ENCODE measurements at regions not wholly inside any gene's neighbourhood (a gene's known extent, or its start where the extent isn't known, plus 50 kb on each side); places are given as distances from the start of the nearest gene placed in this dataset.
A peak's percentile ranks its signal among the peaks of the same experiment; 100 is the strongest.
"Not testable (repeated sequence)": the region's sequence is repeated elsewhere in the genome, so short reads cannot be mapped to it uniquely, and the experiment has no call there.

DNA sequence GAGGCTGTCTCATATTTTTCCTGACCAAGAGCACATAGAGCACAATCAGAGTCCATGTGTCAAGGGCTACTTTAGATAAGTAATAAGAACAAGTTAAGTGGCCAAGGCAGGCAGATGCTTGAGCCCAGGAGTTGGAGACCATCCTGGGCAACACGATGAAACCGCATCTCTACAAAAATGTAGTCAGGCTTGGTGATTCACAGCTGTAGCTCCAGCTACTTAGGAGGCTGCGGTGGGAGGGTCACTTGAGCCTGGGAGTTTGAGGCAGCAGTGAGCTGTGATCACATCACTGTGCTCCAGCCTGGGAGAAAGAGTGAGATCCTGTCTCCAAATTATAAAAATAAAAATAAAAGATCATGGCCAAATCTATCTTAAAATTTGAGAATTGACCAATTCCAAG, 767.9 kb upstream of the CTNND2 start:
- peak; percentile 59 for DNase-seq
- no peak overlapping the region for H3K27ac Mint-ChIP-seq
- TF ChIP-seq CTCF (conservative IDR thresholded peaks at IDR 0.05): no peak
- no peaks in the 10 kb centered on the region for H3K27me3 Mint-ChIP-seq (ENCODE audit: insufficient read depth)
- peaks cover 21% of the 10 kb centered on the region for H3K9me3 Mint-ChIP-seq
- H3K4me3 ChIP-seq (ENCODE audit: low read length): no peak overlapping the region
- no peak overlapping the region for H3K27ac ChIP-seq (ENCODE audit: low read depth, low read length)
- WGBS, 2 experiments (ENCODE audit: insufficient coverage in 1 of 2, insufficient read length in 1 of 2): 85 to 88% methylated on average over 3 of the region's 3 CpGs
- peaks cover 37% of the 10 kb centered on the region for H3K4me1 Mint-ChIP-seq
- H3K27me3 ChIP-seq (ENCODE audit: control insufficient read depth, insufficient read depth, low read length, poor library complexity, severe bottlenecking): no peaks in the 10 kb centered on the region
- H3K4me3 Mint-ChIP-seq: no peak overlapping the region
- no peaks in the 10 kb centered on the region for H3K36me3 ChIP-seq (ENCODE audit: control insufficient read depth, insufficient read depth, low read length)
- peaks cover 9% of the 10 kb centered on the region for H3K36me3 Mint-ChIP-seq (ENCODE audit: low read depth)
- H3K9me3 ChIP-seq (ENCODE audit: control insufficient read depth, low read length): peaks cover 5% of the 10 kb centered on the region
- H3K4me1 ChIP-seq (ENCODE audit: control insufficient read depth, insufficient read depth, low read length): no peaks in the 10 kb centered on the region
- H3K9ac ChIP-seq (ENCODE audit: extremely low read depth, low read length, poor library complexity, severe bottlenecking): no peak overlapping the region

DNA sequence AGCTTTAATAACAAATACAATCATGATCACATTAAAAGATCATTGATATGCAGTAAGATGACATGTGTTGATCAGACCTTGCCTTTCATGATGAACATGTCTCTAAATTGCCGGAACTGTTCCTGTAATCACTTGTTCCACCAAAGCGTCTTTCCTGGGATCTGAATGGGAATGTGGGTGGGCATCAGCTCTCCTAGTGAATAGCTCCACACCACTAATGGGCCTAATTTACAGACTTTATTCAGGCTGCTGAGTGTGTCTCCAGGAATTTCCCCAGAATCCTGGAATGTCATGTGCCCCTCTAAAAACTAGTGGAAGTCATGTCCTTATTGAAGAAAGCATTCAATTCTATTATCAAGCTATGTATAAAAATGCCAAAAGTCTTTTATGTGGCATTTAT, 765.1 kb upstream of the CTNND2 start:
- Histone ChIP-seq H3K27ac (ENCODE audit: low read depth, low read length) (no peak overlapping the region), H3K9ac (ENCODE audit: extremely low read depth, low read length, poor library complexity, severe bottlenecking) (no peak overlapping the region), H3K4me3 (ENCODE audit: low read length) (no peak overlapping the region), H3K36me3 (ENCODE audit: control insufficient read depth, insufficient read depth, low read length) (no peaks in the 10 kb centered on the region), H3K4me1 (ENCODE audit: control insufficient read depth, insufficient read depth, low read length) (no peaks in the 10 kb centered on the region), H3K27me3 (ENCODE audit: control insufficient read depth, insufficient read depth, low read length, poor library complexity, severe bottlenecking) (no peaks in the 10 kb centered on the region), H3K9me3 (ENCODE audit: control insufficient read depth, low read length) (no peaks in the 10 kb centered on the region)
- peaks cover 53% of the 10 kb centered on the region for H3K4me1 Mint-ChIP-seq
- H3K9me3 Mint-ChIP-seq: peaks cover 8% of the 10 kb centered on the region
- TF ChIP-seq CTCF (conservative IDR thresholded peaks at IDR 0.05): no peak
- H3K27ac Mint-ChIP-seq: no peak overlapping the region
- no peak overlapping the region for H3K4me3 Mint-ChIP-seq
- DNase-seq: peak; percentile 57
- H3K36me3 Mint-ChIP-seq (ENCODE audit: low read depth): peaks cover 6% of the 10 kb centered on the region
- WGBS, 2 experiments (ENCODE audit: insufficient coverage in 1 of 2, insufficient read length in 1 of 2): 67 to 90% methylated on average over 1 to 2 of the region's 2 CpGs
- no peaks in the 10 kb centered on the region for H3K27me3 Mint-ChIP-seq (ENCODE audit: insufficient read depth)

DNA sequence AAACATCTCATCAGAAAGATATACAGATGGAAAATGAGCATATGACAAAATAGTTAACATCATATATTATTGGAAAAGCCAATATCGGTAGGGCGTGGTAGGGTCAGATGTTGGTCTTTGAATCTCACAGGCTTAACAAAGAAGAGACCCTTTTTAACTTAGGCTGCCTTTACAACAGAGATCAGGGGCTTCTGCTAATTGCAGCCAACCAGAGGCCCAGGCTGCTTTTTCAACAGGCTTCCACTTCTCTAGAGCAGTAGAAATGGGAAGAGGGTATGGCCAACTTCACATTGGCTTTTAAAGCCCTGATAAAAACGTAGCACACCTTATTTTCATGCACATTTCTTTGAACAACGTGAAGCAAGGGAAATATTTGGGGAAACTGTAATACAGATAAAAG, 764.3 kb upstream of the CTNND2 start:
- no peak for TF ChIP-seq CTCF (conservative IDR thresholded peaks at IDR 0.05)
- H3K27me3 ChIP-seq (ENCODE audit: control insufficient read depth, insufficient read depth, low read length, poor library complexity, severe bottlenecking): no peaks in the 10 kb centered on the region
- H3K9ac ChIP-seq (ENCODE audit: extremely low read depth, low read length, poor library complexity, severe bottlenecking): no peak overlapping the region
- no peak overlapping the region for H3K4me3 Mint-ChIP-seq
- peaks cover 58% of the 10 kb centered on the region for H3K4me1 Mint-ChIP-seq
- no peaks in the 10 kb centered on the region for H3K4me1 ChIP-seq (ENCODE audit: control insufficient read depth, insufficient read depth, low read length)
- peaks cover 2% of the 10 kb centered on the region for H3K9me3 Mint-ChIP-seq
- DNase-seq: peak; percentile 52
- 58 to 100% methylated on average over 1 to 4 of the region's 4 CpGs for WGBS, 2 experiments (ENCODE audit: insufficient coverage in 1 of 2, insufficient read length in 1 of 2)
- no peak overlapping the region for H3K27ac Mint-ChIP-seq
- no peak overlapping the region for H3K4me3 ChIP-seq (ENCODE audit: low read length)
- no peaks in the 10 kb centered on the region for H3K9me3 ChIP-seq (ENCODE audit: control insufficient read depth, low read length)
- H3K27me3 Mint-ChIP-seq (ENCODE audit: insufficient read depth): no peaks in the 10 kb centered on the region
- peaks cover 11% of the 10 kb centered on the region for H3K36me3 Mint-ChIP-seq (ENCODE audit: low read depth)
- H3K27ac ChIP-seq (ENCODE audit: low read depth, low read length): no peak overlapping the region
- no peaks in the 10 kb centered on the region for H3K36me3 ChIP-seq (ENCODE audit: control insufficient read depth, insufficient read depth, low read length)

DNA sequence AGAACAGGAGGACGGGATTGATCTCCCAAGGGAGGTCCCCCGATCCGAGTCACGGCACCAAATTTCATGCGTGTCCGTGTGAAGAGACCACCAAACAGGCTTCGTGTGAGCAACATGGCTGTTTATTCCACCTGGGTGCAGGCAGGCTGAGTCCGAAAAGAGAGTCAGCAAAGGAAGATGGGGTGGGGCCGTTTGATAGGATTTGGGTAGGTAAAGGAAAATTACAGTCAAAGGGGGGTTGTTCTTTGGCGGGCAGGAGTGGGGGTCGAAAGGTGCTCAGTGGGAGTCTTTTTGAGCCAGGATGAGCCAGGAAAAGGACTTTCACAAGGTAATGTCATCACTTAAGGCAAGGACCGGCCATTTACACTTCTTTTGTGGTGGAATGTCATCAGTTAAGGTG, 763.6 kb upstream of the CTNND2 start:
- H3K4me3 ChIP-seq (ENCODE audit: low read length); H3K27ac ChIP-seq (ENCODE audit: low read depth, low read length); H3K9ac ChIP-seq (ENCODE audit: extremely low read depth, low read length, poor library complexity, severe bottlenecking); H3K9me3 Mint-ChIP-seq; H3K36me3 ChIP-seq (ENCODE audit: control insufficient read depth, insufficient read depth, low read length); H3K27me3 Mint-ChIP-seq (ENCODE audit: insufficient read depth); H3K9me3 ChIP-seq (ENCODE audit: control insufficient read depth, low read length); H3K4me1 ChIP-seq (ENCODE audit: control insufficient read depth, insufficient read depth, low read length); H3K27me3 ChIP-seq (ENCODE audit: control insufficient read depth, insufficient read depth, low read length, poor library complexity, severe bottlenecking): not testable (repeated sequence)
- peaks cover 58% of the 10 kb centered on the region for H3K4me1 Mint-ChIP-seq
- DNase-seq: peak; percentile 84
- H3K4me3 Mint-ChIP-seq: peak overlapping the region; percentile 83
- WGBS, 2 experiments (ENCODE audit: insufficient coverage in 1 of 2, insufficient read length in 1 of 2): 54 to 61% methylated on average over 7 to 11 of the region's 12 CpGs
- H3K36me3 Mint-ChIP-seq (ENCODE audit: low read depth): peaks cover 18% of the 10 kb centered on the region
- peak overlapping the region; percentile 96 for H3K27ac Mint-ChIP-seq

DNA sequence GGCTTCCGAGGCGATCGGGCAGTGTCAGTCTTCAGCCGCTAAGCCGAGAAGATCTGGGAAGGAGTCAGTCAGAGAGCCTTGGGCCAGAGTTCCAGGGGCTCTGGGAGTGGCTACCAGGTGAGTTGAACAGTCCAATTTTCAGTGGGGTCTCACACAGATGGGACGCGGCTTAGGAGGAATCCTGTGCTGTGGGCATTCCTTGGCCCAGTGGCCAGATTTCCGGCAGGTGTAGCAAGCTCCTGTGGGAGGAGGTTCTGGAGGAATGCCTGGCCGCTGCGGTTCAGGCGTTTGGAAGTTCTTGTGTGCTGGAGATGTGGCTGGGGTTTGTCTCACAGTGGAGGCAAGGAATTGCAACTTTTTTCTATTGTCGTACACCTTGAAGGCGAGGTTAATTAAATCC, 761.5 kb upstream of the CTNND2 start:
- 46 to 50% methylated on average over 2 to 8 of the region's 13 CpGs for WGBS, 2 experiments (ENCODE audit: insufficient coverage in 1 of 2, insufficient read length in 1 of 2)
- H3K9ac ChIP-seq (ENCODE audit: extremely low read depth, low read length, poor library complexity, severe bottlenecking); H3K27me3 Mint-ChIP-seq (ENCODE audit: insufficient read depth): not testable (repeated sequence)

More for the DNA sequence above, 761.5 kb upstream of the CTNND2 start:
- H3K4me3 ChIP-seq (ENCODE audit: low read length); H3K4me1 ChIP-seq (ENCODE audit: control insufficient read depth, insufficient read depth, low read length); DNase-seq; H3K27ac ChIP-seq (ENCODE audit: low read depth, low read length); H3K36me3 ChIP-seq (ENCODE audit: control insufficient read depth, insufficient read depth, low read length); H3K27me3 ChIP-seq (ENCODE audit: control insufficient read depth, insufficient read depth, low read length, poor library complexity, severe bottlenecking); H3K9me3 ChIP-seq (ENCODE audit: control insufficient read depth, low read length): not testable (repeated sequence)
- peaks cover 43% of the 10 kb centered on the region for H3K4me1 Mint-ChIP-seq
- H3K4me3 Mint-ChIP-seq: peak overlapping the region; percentile 83
- H3K9me3 Mint-ChIP-seq: peaks cover 11% of the 10 kb centered on the region
- peaks cover 33% of the 10 kb centered on the region for H3K36me3 Mint-ChIP-seq (ENCODE audit: low read depth)
- H3K27ac Mint-ChIP-seq: peak overlapping the region; percentile 94
